Right lobe of liver (tissue), 4 donors: ENCODE measurements at regions not wholly inside any gene's neighbourhood (a gene's known extent, or its start where the extent isn't known, plus 50 kb on each side); places are given as distances from the start of the nearest gene placed in this dataset.

Experiments used
- POLR2A ChIP-seq: fragments of 450-650 bp; IDR thresholded peaks from one replicate; pipeline ENCODE4 v1.6.1; 2017; ENCODE audit warnings: antibody characterized with exemption, mild to moderate bottlenecking
- TF ChIP-seq, protein P1 (sequence below), 4 donors: fragments of 200-600 bp in 3 of 4; fragments of 450-650 bp in 1 of 4; IDR thresholded peaks; one replicate each; pipeline versions ENCODE4 v1.5.1 to v1.8.0; 2016 to 2022; ENCODE audit warnings: antibody characterized with exemption in 4 of 4, mild to moderate bottlenecking in 2 of 4
- donor health status: DM: no; HTN: no; CAD: no.
- donor health status: DM: no; HTN: no; CAD: no.
- donor health status: DM: no; HTN: yes; CAD: no.

DNA sequence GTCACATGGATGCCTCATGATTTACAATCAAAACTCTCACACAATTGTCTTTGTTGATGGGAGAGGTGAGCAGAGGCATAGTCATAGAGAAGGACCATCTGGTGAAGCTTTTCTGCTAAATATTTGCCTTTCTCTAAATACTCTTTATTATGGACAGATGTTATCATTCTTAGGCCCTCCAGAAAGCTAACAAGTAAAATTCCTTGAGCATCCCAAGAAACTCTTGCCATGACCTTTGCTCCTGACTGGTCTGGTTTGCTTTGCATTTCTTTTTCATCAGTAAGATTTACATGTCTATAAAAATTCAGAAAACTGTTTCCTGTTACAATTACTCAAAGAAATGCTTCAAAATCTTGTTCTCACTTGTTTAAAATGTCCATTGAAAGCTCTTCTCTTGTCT lies 1336.6 kb upstream of the CDH8 start:
- TF ChIP-seq, protein P1, sequence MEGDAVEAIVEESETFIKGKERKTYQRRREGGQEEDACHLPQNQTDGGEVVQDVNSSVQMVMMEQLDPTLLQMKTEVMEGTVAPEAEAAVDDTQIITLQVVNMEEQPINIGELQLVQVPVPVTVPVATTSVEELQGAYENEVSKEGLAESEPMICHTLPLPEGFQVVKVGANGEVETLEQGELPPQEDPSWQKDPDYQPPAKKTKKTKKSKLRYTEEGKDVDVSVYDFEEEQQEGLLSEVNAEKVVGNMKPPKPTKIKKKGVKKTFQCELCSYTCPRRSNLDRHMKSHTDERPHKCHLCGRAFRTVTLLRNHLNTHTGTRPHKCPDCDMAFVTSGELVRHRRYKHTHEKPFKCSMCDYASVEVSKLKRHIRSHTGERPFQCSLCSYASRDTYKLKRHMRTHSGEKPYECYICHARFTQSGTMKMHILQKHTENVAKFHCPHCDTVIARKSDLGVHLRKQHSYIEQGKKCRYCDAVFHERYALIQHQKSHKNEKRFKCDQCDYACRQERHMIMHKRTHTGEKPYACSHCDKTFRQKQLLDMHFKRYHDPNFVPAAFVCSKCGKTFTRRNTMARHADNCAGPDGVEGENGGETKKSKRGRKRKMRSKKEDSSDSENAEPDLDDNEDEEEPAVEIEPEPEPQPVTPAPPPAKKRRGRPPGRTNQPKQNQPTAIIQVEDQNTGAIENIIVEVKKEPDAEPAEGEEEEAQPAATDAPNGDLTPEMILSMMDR (IDR thresholded peaks at IDR 0.05): no peak
- no peak for TF ChIP-seq POLR2A
